ENCODE measurements at regions not wholly inside any gene's neighbourhood (a gene's known extent, or its start where the extent isn't known, plus 50 kb on each side); places are given as distances from the start of the nearest gene placed in this dataset.
"Not testable (repeated sequence)": the region's sequence is repeated elsewhere in the genome, so short reads cannot be mapped to it uniquely, and the experiment has no call there.

DNA sequence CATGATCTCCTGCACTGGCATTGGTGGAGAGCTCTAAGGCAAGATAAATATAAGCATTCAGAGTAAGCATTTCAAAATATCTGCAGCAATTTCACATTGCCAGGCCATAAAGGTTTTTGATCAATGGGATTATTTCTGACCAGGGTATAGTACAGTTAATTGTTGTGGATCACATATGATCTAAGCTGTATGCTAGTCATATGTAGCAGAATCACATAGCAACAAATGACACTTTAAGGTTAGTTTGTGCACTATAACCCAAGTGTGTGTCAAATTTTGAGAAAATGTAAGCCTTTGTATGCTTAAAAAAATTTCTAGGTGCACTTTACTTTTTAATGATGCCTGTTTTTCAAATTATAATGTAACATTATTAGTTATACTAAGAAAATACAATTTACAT, 386.0 kb upstream of the ADAMTS5 start:
- H3K4me3 ChIP-seq (ENCODE audit: low read length) = no peak overlapping the region
- no peaks in the 10 kb centered on the region for H3K27me3 ChIP-seq (ENCODE audit: control insufficient read depth in 2 of 2, insufficient read depth in 2 of 2, low read length in 2 of 2)
- peaks cover 0 to 14% (median 2%) of the 10 kb centered on the region in 11 donors for H3K9me3 Mint-ChIP-seq

DNA sequence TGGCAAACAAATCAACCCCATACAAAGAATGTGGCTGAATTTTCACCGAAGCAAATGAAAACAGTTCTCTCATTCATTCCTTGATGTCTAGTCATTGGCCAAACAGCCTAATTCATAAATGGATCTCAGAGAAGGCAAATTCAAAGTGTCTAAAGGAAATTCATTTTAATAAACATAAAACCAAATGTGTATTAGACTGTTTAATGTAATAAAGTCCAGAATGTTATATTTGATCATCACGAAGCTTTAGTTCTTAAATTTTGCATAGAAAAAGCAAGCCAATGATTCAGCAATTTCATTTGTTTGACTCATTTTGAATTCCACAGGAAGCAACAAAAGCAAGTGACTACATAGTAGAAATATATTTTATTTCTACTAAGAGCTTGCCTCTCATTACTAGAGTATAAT, 379.2 kb upstream of the ADAMTS5 start:
- Histone ChIP-seq H3K4me3 (ENCODE audit: low read length) (no peak overlapping the region), H3K27ac (ENCODE audit: low read depth, low read length) (no peak overlapping the region), H3K4me1 (ENCODE audit: control insufficient read depth in 2 of 2, insufficient read depth in 2 of 2, low read length in 2 of 2) (no peaks in the 10 kb centered on the region), H3K27me3 (ENCODE audit: control insufficient read depth in 2 of 2, insufficient read depth in 2 of 2, low read length in 2 of 2) (no peaks in the 10 kb centered on the region), H3K9me3 (ENCODE audit: control insufficient read depth in 2 of 3, low read length in 3 of 3) (no peaks in the 10 kb centered on the region), H3K36me3 (ENCODE audit: control insufficient read depth in 2 of 3, insufficient read depth in 3 of 3, low read length in 3 of 3) (no peaks in the 10 kb centered on the region)
- Mint-ChIP-seq H3K27ac (no peak overlapping the region), H3K4me1 (no peaks in the 10 kb centered on the region), H3K9me3 (peaks cover 0 to 15% (median 1%) of the 10 kb centered on the region in 11 donors), H3K27me3 (no peaks in the 10 kb centered on the region), H3K36me3 (no peaks in the 10 kb centered on the region), H3K4me3 (no peak overlapping the region)
- DNase-seq = no peak
- ATAC-seq = no peak
- ChIA-PET CTCF (no interaction called here), POLR2A (no interaction called here)
- intact Hi-C loops (cut with micrococcal nuclease) = no loop called here

More for the DNA sequence above, 386.0 kb upstream of the ADAMTS5 start:
- Mint-ChIP-seq H3K4me3 (no peak overlapping the region), H3K4me1 (no peaks in the 10 kb centered on the region), H3K36me3 (no peaks in the 10 kb centered on the region), H3K27me3 (no peaks in the 10 kb centered on the region), H3K27ac (no peak overlapping the region)
- H3K36me3 ChIP-seq (ENCODE audit: control insufficient read depth in 2 of 3, insufficient read depth in 3 of 3, low read length in 3 of 3) = no peaks in the 10 kb centered on the region
- ChIA-PET POLR2A (no interaction called here), CTCF (no interaction called here)
- H3K27ac ChIP-seq (ENCODE audit: low read depth, low read length) = no peak overlapping the region
- intact Hi-C loops (cut with micrococcal nuclease) = no loop called here
- ATAC-seq = no peak
- no peaks in the 10 kb centered on the region for H3K9me3 ChIP-seq (ENCODE audit: control insufficient read depth in 2 of 3, low read length in 3 of 3)
- no peak for DNase-seq
- H3K4me1 ChIP-seq (ENCODE audit: control insufficient read depth in 2 of 2, insufficient read depth in 2 of 2, low read length in 2 of 2) = no peaks in the 10 kb centered on the region

DNA sequence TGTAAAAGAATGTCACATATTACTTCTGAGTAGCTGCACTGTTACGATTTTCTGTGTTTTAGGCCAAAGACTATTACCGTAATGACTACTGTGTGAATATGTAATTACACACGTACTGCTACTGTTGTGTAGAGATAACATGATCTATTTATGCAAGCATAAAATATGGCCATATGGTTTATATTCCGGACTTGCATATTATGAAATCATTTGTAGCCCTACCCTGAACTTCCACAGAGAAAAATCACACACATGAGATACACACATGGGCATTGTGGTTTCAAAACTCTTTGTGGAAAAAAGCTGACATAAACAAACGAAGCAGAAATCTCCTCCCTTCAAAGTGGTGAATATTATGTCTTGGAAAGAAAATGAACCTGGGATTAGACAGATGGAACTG, 373.0 kb upstream of the ADAMTS5 start:
- CTCF ChIA-PET = no interaction called here

DNA sequence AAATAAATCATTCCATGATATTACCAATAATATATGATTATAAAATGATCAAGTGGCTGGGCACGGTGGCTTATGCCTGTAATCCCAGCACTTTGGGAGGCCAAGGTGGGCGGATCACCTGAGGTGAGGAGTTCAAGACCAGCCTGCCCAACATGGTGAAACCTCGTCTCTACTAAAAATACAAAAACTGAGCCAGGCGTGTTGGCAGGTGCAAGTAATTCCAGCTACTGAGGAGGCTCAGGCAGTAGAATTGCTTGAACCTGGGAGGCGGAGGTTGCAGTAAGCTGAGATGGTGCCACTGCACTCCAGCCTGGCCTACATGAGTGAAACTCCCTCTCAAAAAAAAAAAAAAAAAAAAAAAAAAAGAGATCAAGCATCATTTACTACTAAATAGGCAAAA, 371.1 kb upstream of the ADAMTS5 start:
- H3K4me1 ChIP-seq (ENCODE audit: control insufficient read depth in 2 of 2, insufficient read depth in 2 of 2, low read length in 2 of 2); H3K36me3 ChIP-seq (ENCODE audit: control insufficient read depth in 2 of 3, insufficient read depth in 3 of 3, low read length in 3 of 3); POLR2A ChIA-PET; H3K4me1 Mint-ChIP-seq; CTCF ChIA-PET; H3K4me3 ChIP-seq (ENCODE audit: low read length); intact Hi-C loops (cut with micrococcal nuclease); H3K4me3 Mint-ChIP-seq; ATAC-seq; H3K27ac Mint-ChIP-seq; DNase-seq; H3K36me3 Mint-ChIP-seq; H3K27ac ChIP-seq (ENCODE audit: low read depth, low read length); H3K27me3 Mint-ChIP-seq; H3K27me3 ChIP-seq (ENCODE audit: control insufficient read depth in 2 of 2, insufficient read depth in 2 of 2, low read length in 2 of 2); H3K9me3 ChIP-seq (ENCODE audit: control insufficient read depth in 2 of 3, low read length in 3 of 3): not testable (repeated sequence)
- H3K9me3 Mint-ChIP-seq = peaks cover 0 to 25% (median 6%) of the 10 kb centered on the region in 11 donors

More for the DNA sequence above, 373.0 kb upstream of the ADAMTS5 start:
- Histone ChIP-seq H3K36me3 (ENCODE audit: control insufficient read depth in 2 of 3, insufficient read depth in 3 of 3, low read length in 3 of 3) (no peaks in the 10 kb centered on the region), H3K9me3 (ENCODE audit: control insufficient read depth in 2 of 3, low read length in 3 of 3) (no peaks in the 10 kb centered on the region), H3K27me3 (ENCODE audit: control insufficient read depth in 2 of 2, insufficient read depth in 2 of 2, low read length in 2 of 2) (no peaks in the 10 kb centered on the region), H3K4me1 (ENCODE audit: control insufficient read depth in 2 of 2, insufficient read depth in 2 of 2, low read length in 2 of 2) (no peaks in the 10 kb centered on the region), H3K27ac (ENCODE audit: low read depth, low read length) (no peak overlapping the region), H3K4me3 (ENCODE audit: low read length) (no peak overlapping the region)
- no peaks in the 10 kb centered on the region for H3K27me3 Mint-ChIP-seq
- POLR2A ChIA-PET = no interaction called here
- H3K4me3 Mint-ChIP-seq = no peak overlapping the region
- H3K36me3 Mint-ChIP-seq = no peaks in the 10 kb centered on the region
- H3K27ac Mint-ChIP-seq = no peak overlapping the region
- intact Hi-C loops (cut with micrococcal nuclease) = no loop called here
- no peaks in the 10 kb centered on the region for H3K4me1 Mint-ChIP-seq
- peaks cover 0 to 15% (median 3%) of the 10 kb centered on the region in 11 donors for H3K9me3 Mint-ChIP-seq
- ATAC-seq (no peak), DNase-seq (no peak)

DNA sequence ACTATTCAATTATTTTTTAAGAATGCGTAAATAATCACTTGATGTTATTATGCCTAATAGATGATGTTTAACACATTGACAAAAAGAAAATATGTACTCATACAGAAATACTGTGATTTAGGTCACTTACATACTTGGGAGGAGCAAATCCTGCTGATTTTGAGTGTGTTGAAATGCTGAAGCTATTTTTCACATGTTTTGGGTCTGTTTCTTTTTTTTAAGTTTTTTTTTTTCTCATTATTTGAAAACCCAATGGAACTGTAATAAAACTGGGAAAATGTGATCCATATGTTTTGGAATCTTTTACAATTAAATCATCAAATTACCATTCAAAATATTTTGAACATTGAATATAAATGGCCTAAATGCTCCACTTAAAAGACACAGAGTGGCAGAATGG, 366.2 kb upstream of the ADAMTS5 start:
- ATAC-seq = no peak
- H3K9me3 Mint-ChIP-seq = peaks cover 0 to 27% (median 7%) of the 10 kb centered on the region in 11 donors
- H3K36me3 Mint-ChIP-seq = no peaks in the 10 kb centered on the region
- no peak for DNase-seq
- Histone ChIP-seq H3K4me3 (ENCODE audit: low read length) (no peak overlapping the region), H3K36me3 (ENCODE audit: control insufficient read depth in 2 of 3, insufficient read depth in 3 of 3, low read length in 3 of 3) (no peaks in the 10 kb centered on the region), H3K27me3 (ENCODE audit: control insufficient read depth in 2 of 2, insufficient read depth in 2 of 2, low read length in 2 of 2) (no peaks in the 10 kb centered on the region), H3K9me3 (ENCODE audit: control insufficient read depth in 2 of 3, low read length in 3 of 3) (no peaks in the 10 kb centered on the region), H3K4me1 (ENCODE audit: control insufficient read depth in 2 of 2, insufficient read depth in 2 of 2, low read length in 2 of 2) (no peaks in the 10 kb centered on the region), H3K27ac (ENCODE audit: low read depth, low read length) (no peak overlapping the region)
- CTCF ChIA-PET = no interaction called here
- POLR2A ChIA-PET = no interaction called here
- intact Hi-C loops (cut with micrococcal nuclease) = no loop called here
- H3K27me3 Mint-ChIP-seq = no peaks in the 10 kb centered on the region
- H3K4me1 Mint-ChIP-seq = no peaks in the 10 kb centered on the region
- H3K4me3 Mint-ChIP-seq = no peak overlapping the region
- H3K27ac Mint-ChIP-seq = no peak overlapping the region

DNA sequence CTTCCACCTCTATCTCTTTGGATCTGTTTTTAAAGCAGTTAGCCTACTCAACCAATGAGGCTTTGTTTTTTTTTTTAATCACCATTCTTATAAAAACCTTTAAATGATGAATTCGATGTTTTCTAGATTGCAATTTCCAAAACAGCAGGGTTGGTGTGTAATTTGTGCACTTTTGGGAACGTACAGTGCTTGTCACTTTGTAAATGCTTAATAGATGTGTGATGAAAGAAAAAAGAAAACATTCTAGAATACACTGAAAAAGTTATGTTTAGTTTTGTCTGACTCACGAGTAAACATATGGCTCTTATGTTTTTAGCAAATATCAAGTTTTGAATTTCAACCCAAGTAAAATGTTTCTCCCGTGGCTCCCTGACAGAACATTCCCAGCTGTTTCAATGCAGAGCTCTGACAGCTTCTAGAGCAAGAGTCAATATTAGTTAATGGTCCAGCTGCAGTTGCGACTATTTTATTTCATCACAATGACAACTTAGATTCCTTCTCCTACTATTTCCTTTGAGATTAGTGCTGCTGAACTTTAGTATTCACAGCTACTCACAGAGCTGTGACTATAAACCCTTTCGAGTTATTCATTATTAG, 362.5 kb upstream of the ADAMTS5 start:
- H3K36me3 Mint-ChIP-seq = no peaks in the 10 kb centered on the region
- H3K27me3 ChIP-seq (ENCODE audit: control insufficient read depth in 2 of 2, insufficient read depth in 2 of 2, low read length in 2 of 2) = no peaks in the 10 kb centered on the region
- H3K4me3 Mint-ChIP-seq = no peak overlapping the region
- no peak for DNase-seq
- H3K27ac Mint-ChIP-seq = no peak overlapping the region
- no peak for ATAC-seq
- H3K27ac ChIP-seq (ENCODE audit: low read depth, low read length) = no peak overlapping the region
- intact Hi-C loops (cut with micrococcal nuclease) = no loop called here
- no peaks in the 10 kb centered on the region for H3K9me3 ChIP-seq (ENCODE audit: control insufficient read depth in 2 of 3, low read length in 3 of 3)
- no peaks in the 10 kb centered on the region for H3K4me1 ChIP-seq (ENCODE audit: control insufficient read depth in 2 of 2, insufficient read depth in 2 of 2, low read length in 2 of 2)
- H3K36me3 ChIP-seq (ENCODE audit: control insufficient read depth in 2 of 3, insufficient read depth in 3 of 3, low read length in 3 of 3) = no peaks in the 10 kb centered on the region
- H3K9me3 Mint-ChIP-seq = peaks cover 0 to 15% (median 4%) of the 10 kb centered on the region in 11 donors
- ChIA-PET POLR2A (no interaction called here), CTCF (no interaction called here)
- H3K4me3 ChIP-seq (ENCODE audit: low read length) = no peak overlapping the region
- H3K27me3 Mint-ChIP-seq = no peaks in the 10 kb centered on the region
- no peaks in the 10 kb centered on the region for H3K4me1 Mint-ChIP-seq

DNA sequence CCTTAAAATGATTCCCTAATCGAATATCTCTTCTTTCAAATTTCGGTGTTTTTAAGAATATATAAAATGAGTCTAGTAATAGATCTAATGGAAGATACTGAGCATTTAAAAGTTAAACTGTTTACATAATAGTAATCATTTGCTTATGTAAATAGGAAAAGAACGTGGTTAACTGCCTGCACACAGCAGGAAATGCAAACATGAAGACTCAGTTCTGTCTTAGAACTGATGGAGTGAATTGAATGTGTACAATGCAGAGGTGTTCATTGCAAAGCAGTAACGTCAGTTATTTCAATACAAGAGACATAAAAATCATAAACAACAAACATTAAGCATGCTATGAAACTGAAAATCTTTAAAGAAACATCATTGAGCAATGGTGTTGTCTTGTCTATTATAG, 359.4 kb upstream of the ADAMTS5 start:
- ChIA-PET POLR2A (no interaction called here), CTCF (no interaction called here)
- Mint-ChIP-seq H3K9me3 (peaks cover 0 to 5% (median 2%) of the 10 kb centered on the region in 11 donors), H3K27me3 (no peaks in the 10 kb centered on the region), H3K36me3 (no peaks in the 10 kb centered on the region), H3K4me1 (no peaks in the 10 kb centered on the region), H3K27ac (no peak overlapping the region), H3K4me3 (no peak overlapping the region)
- no peak for DNase-seq
- H3K36me3 ChIP-seq (ENCODE audit: control insufficient read depth in 2 of 3, insufficient read depth in 3 of 3, low read length in 3 of 3) = no peaks in the 10 kb centered on the region
- intact Hi-C loops (cut with micrococcal nuclease) = no loop called here
- no peak overlapping the region for H3K4me3 ChIP-seq (ENCODE audit: low read length)
- no peaks in the 10 kb centered on the region for H3K27me3 ChIP-seq (ENCODE audit: control insufficient read depth in 2 of 2, insufficient read depth in 2 of 2, low read length in 2 of 2)
- ATAC-seq = no peak
- H3K9me3 ChIP-seq (ENCODE audit: control insufficient read depth in 2 of 3, low read length in 3 of 3) = no peaks in the 10 kb centered on the region
- H3K27ac ChIP-seq (ENCODE audit: low read depth, low read length) = no peak overlapping the region
- H3K4me1 ChIP-seq (ENCODE audit: control insufficient read depth in 2 of 2, insufficient read depth in 2 of 2, low read length in 2 of 2) = no peaks in the 10 kb centered on the region
